T-helper 22 cell (primary cell): ENCODE measurements at regions not wholly inside any gene's neighbourhood (a gene's known extent, or its start where the extent isn't known, plus 50 kb on each side); places are given as distances from the start of the nearest gene placed in this dataset.

Experiments used
- DNase-seq: peaks from one replicate; pipeline ENCODE4 v3.0.0-alpha.2; 2020; ENCODE audit warnings: low read depth

GRCh38 chr2:6626401-6627012 is 239.2 kb downstream of the CMPK2 start:
- DNase-seq = no peak

- DNase-seq = no peak
Observed at GRCh38 chr2:6627316-6627715, 238.4 kb downstream of the CMPK2 start.

GRCh38 chr2:6630209-6630608 is 235.5 kb downstream of the CMPK2 start:
- no peak for DNase-seq

- DNase-seq = no peak
Observed at GRCh38 chr2:6635296-6635695, 230.4 kb downstream of the CMPK2 start.

GRCh38 chr2:6637330-6637729 is 228.4 kb downstream of the CMPK2 start:
- no peak for DNase-seq

GRCh38 chr2:6639929-6640620 is 225.6 kb downstream of the CMPK2 start:
- DNase-seq = no peak

- no peak for DNase-seq
Observed at GRCh38 chr2:6640621-6641015, 225.1 kb downstream of the CMPK2 start.

- DNase-seq = no peak
Observed at GRCh38 chr2:6641956-6642355, 223.8 kb downstream of the CMPK2 start.

- DNase-seq = no peak
Observed at GRCh38 chr2:6644261-6644660, 221.4 kb downstream of the CMPK2 start.

- no peak for DNase-seq
Observed at GRCh38 chr2:6645004-6645403, 220.7 kb downstream of the CMPK2 start.

- no peak for DNase-seq
Observed at GRCh38 chr2:6645672-6646071, 220.0 kb downstream of the CMPK2 start.

- DNase-seq = no peak
Observed at GRCh38 chr2:6647046-6647445, 218.7 kb downstream of the CMPK2 start.

- DNase-seq = no peak
Observed at GRCh38 chr2:6648596-6649247, 217.0 kb downstream of the CMPK2 start.

GRCh38 chr2:6650311-6650710 is 215.4 kb downstream of the CMPK2 start:
- DNase-seq = no peak

- DNase-seq = no peak
Observed at GRCh38 chr2:6652251-6652650, 213.5 kb downstream of the CMPK2 start.

GRCh38 chr2:6653281-6653750 is 212.4 kb downstream of the CMPK2 start:
- no peak for DNase-seq

GRCh38 chr2:6654279-6654678 is 211.4 kb downstream of the CMPK2 start:
- no peak for DNase-seq

GRCh38 chr2:6656633-6657032 is 209.1 kb downstream of the CMPK2 start:
- DNase-seq = no peak

- no peak for DNase-seq
Observed at GRCh38 chr2:6657136-6657535, 208.6 kb downstream of the CMPK2 start.

- DNase-seq = no peak
Observed at GRCh38 chr2:6657855-6658254, 207.9 kb downstream of the CMPK2 start.

- no peak for DNase-seq
Observed at GRCh38 chr2:6664332-6665061, 201.2 kb downstream of the CMPK2 start.
